ENCODE measurements at regions not wholly inside any gene's neighbourhood (a gene's known extent, or its start where the extent isn't known, plus 50 kb on each side); places are given as distances from the start of the nearest gene placed in this dataset.
A peak's percentile ranks its signal among the peaks of the same experiment; 100 is the strongest.

DNA sequence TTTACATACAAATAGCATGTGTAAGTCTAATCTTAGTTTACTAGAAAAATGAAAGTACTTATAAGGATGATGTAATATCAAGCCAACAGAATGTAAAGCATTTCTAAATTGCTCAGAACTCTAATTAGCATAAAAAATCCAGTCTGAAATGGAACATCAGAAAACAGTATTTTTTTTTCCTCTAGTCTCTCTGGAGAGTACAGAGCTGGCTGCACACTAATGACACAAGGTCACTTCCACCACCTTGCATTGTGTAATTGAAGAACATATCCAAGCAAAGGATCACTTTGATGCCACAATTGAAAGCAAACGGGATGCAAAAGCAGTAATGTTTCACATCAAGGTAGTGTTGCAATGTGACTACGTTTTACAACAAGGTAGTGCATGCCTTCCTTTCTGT is 548.0 kb upstream of the LUZP2 start:
- Histone ChIP-seq H3K4me3 (no peak overlapping the region), H3K4me1 (replicated peaks in 1 of 2) (peaks cover 9 to 19% of the 10 kb centered on the region in 2 donors), H3K27ac (no peak overlapping the region)
- WGBS, 10 experiments, result 53 to 90% (median 72%) methylated on average over 1 to 2 of the region's 2 CpGs; no CpG with 5 or more reads in 4 of the 10 experiments
- peak in 6 of 8 experiments; percentile 19 to 92 (median 68) for ATAC-seq (replicated peaks in 6 of 8)
- in situ Hi-C loops (cut with MboI; ENCODE audit: low pct_unique_long_range_greater_than_20kb in 2 of 9, low sequenced_read_pairs in 9 of 9, unreplicated experiment in 9 of 9), result no loop called here

DNA sequence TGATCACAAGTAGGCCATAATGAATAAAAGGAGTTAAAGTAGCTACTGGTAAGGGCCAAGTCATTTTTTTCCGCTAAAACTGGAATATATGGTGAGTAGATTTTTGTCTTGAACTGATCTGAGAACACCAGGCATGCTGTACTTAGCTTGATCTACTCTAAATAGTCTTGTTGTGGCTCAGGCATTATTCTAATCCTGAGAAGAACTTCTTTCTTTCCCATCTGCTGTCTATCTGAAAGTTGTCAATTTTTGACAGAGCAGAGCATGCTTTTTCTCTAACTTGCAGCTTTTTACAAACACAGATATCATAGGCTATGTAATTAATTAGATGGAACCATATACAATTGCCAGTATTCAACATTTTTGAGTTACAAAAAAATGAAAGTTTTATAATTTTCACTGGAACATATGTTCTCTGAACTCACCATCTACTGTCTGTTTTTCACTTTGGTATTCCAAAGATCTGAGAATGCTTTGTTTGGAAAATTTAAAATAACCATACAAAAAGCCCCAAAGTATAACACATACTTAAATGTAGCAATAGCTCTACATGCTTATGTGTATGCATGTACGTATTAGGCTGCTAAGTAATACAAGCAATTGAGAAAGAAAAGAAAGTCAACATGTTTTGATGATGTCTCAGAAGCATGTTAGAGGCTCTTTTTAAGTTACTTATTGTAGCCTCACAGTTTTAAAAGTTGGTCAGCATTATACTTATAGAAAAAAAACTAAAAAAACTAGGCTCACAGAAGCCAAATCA is 542.7 kb upstream of the LUZP2 start:
- WGBS, 10 experiments, result 67 to 100% (median 89%) methylated on average over 1 to 2 of the region's 2 CpGs; no CpG with 5 or more reads in 2 of the 10 experiments
- ATAC-seq (replicated peaks in 6 of 8), result no peak
- Histone ChIP-seq H3K4me3 (no peak overlapping the region), H3K4me1 (replicated peaks in 1 of 2) (peaks cover 3% of the 10 kb centered on the region in 2 donors), H3K27ac (no peak overlapping the region)
- in situ Hi-C loops (cut with MboI; ENCODE audit: low pct_unique_long_range_greater_than_20kb in 2 of 9, low sequenced_read_pairs in 9 of 9, unreplicated experiment in 9 of 9), result no loop called here

DNA sequence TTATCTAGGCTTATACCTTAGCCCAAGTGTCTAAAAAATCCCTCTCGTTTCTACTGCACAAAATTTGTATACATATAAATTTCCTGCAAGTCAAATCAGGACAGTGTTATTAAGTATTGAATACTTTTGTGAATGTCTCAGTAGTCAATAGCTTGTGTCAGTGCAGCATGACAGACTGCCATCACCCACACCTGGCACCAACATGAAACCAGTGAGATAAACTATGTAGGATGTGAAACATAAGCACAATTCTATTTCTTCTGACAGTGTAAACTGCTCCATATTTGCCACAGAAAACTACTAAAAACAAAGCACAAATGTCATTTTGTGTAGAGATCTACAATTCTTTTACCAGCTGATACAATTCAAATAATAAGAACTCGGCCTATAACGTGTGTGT is 542.1 kb upstream of the LUZP2 start:
- 40 to 90% (median 78%) methylated on average over 1 to 2 of the region's 3 CpGs; no CpG with 5 or more reads in 1 of the 10 experiments for WGBS, 10 experiments
- in situ Hi-C loops (cut with MboI; ENCODE audit: low pct_unique_long_range_greater_than_20kb in 2 of 9, low sequenced_read_pairs in 9 of 9, unreplicated experiment in 9 of 9), result no loop called here
- H3K27ac ChIP-seq, result no peak overlapping the region
- no peaks in the 10 kb centered on the region for H3K4me1 ChIP-seq (replicated peaks in 1 of 2)
- H3K4me3 ChIP-seq, result no peak overlapping the region
- no peak for ATAC-seq (replicated peaks in 6 of 8)

DNA sequence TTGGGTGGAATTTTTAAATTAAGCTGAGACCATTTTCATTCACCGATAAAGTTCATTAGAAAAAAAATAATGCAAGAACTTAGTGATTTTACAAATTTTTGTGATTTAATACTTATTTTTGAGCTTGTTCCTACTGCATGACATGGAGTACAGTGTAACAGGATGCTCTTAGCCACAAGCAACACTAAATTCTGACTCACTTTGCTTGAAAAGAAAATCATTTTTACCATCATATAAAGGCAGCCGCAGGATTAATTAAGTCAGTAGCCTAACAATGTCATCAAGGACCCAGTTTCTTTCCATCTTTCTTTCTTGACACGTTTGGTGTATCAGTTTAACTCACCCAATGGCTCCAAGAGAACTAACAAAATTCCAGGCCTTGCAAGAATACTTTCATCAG is 540.3 kb upstream of the LUZP2 start:
- peaks cover 0 to 2% of the 10 kb centered on the region in 2 donors for H3K4me1 ChIP-seq (replicated peaks in 1 of 2)
- no peak overlapping the region for H3K4me3 ChIP-seq
- in situ Hi-C loops (cut with MboI; ENCODE audit: low pct_unique_long_range_greater_than_20kb in 2 of 9, low sequenced_read_pairs in 9 of 9, unreplicated experiment in 9 of 9), result no loop called here
- no peak overlapping the region for H3K27ac ChIP-seq
- 0 to 100% (median 78%) methylated on average over 1 to 3 of the region's 3 CpGs for WGBS, 10 experiments
- ATAC-seq (replicated peaks in 6 of 8), result no peak

DNA sequence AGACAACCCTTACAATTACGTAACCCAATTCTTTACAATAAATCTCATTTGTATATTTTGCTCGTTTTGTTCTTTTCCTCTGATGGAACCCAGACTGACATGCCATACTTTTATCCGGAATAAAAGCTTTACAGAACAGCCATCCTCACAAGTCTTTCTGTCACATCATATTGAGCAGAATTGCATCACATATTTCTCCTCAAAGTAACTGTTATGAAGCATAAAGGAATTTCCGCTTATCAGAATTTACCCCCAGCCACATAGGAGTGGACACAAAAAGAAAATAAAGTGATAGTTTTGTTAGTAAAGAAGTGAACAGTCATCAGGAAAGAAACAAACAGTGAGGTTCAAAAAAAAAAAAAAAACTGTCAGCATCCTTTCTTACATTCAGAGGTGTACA is 539.5 kb upstream of the LUZP2 start:
- peaks cover 0 to 2% of the 10 kb centered on the region in 2 donors for H3K4me1 ChIP-seq (replicated peaks in 1 of 2)
- WGBS, 10 experiments, result 59 to 100% (median 81%) methylated on average over 2 to 4 of the region's 4 CpGs
- H3K27ac ChIP-seq, result no peak overlapping the region
- H3K4me3 ChIP-seq, result no peak overlapping the region
- ATAC-seq (replicated peaks in 6 of 8), result no peak
- in situ Hi-C loops (cut with MboI; ENCODE audit: low pct_unique_long_range_greater_than_20kb in 2 of 9, low sequenced_read_pairs in 9 of 9, unreplicated experiment in 9 of 9), result no loop called here

DNA sequence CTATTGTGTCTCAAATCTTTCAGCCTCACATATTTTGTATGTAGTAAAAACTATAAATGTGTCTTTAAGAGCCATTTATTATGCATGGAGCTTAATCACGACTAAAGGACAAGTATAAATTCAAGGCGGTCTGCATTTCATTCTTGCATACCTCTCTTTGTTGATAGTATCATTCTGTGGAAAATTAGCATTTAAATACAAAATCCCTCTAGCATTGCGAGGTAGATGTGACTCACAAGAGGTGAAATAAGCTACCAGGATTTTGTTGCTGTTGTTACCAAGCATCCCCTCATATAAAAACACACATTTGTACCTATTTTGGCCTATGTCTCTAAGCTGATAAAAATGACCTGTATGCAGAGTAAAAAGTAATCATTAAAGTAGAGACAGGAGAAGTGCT is 537.4 kb upstream of the LUZP2 start:
- Histone ChIP-seq H3K4me3 (no peak overlapping the region), H3K4me1 (replicated peaks in 1 of 2) (peaks cover 0 to 2% of the 10 kb centered on the region in 2 donors), H3K27ac (no peak overlapping the region)
- in situ Hi-C loops (cut with MboI; ENCODE audit: low pct_unique_long_range_greater_than_20kb in 2 of 9, low sequenced_read_pairs in 9 of 9, unreplicated experiment in 9 of 9), result no loop called here
- ATAC-seq (replicated peaks in 6 of 8), result peak in 4 of 8 experiments; percentile 46 to 81 (median 62)
- 0 to 40% (median 10%) methylated on average over 1 to 3 of the region's 3 CpGs; no CpG with 5 or more reads in 2 of the 10 experiments for WGBS, 10 experiments

DNA sequence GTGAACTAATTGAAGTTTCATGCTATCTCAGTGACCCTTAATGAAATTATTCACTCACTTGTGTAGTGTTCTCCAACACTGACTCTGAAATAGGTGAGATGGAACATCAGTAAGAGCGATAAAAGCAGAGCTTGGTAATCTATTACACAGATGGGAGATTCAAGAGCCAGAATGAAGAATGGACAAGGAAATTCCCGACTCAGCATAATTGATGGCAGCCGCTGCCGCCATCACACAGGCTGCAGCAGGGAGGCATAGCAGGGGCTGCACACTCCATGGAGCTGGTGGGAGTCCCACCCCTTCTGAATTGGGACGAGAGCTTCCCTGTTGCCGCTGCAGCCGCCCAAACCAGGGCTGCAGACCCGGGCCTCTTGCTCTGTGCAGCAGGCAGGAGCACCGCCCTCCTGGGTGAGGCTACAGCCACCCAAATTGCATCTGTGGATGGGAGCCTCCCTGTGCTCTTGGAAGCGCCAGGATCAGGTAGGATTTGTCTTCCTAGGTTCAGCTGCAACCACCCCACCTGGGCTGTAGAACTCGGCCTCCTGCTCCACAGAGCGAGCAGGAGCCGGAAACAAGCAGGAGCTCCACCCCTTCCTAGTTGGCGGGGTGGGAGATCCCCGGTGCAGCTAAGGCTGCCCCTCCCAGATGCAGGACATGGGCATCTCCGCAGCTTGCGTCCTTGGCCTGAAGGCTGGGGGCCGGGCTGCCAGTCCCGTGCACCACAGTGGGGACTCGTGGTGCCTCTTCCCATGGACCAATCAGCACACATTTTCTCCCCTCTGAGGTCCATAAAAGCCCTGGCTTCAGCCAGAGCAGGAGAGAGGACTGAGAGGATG is 535.1 kb upstream of the LUZP2 start:
- peaks cover 0 to 2% of the 10 kb centered on the region in 2 donors for H3K4me1 ChIP-seq (replicated peaks in 1 of 2)
- in situ Hi-C loops (cut with MboI; ENCODE audit: low pct_unique_long_range_greater_than_20kb in 2 of 9, low sequenced_read_pairs in 9 of 9, unreplicated experiment in 9 of 9), result no loop called here
- no peak overlapping the region for H3K27ac ChIP-seq
- H3K4me3 ChIP-seq, result no peak overlapping the region
- 50 to 100% (median 75%) methylated on average over 1 to 7 of the region's 20 CpGs; no CpG with 5 or more reads in 3 of the 10 experiments for WGBS, 10 experiments
- ATAC-seq (replicated peaks in 6 of 8), result no peak

DNA sequence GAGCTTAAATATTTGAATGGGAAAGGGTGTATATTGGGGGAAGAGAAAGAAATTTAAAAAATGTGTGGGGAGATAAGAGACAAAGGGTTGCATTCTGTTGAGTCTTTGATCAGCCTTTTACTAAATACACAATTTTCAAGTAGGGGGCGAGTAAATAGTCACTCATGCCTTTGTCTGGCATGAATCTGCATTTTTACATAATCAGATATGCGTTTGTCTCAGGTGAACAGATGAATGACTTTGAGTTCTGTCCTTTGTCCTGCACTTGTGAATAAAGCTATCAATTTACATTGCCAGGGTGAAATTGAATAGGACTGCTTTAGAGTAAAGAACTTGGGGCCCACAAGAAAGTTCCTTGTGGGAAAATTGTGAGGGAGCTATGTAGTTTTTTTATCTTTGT is 523.6 kb upstream of the LUZP2 start:
- WGBS, 10 experiments, result 0 to 67% (median 40%) methylated on average over 1 to 2 of the region's 2 CpGs; no CpG with 5 or more reads in 5 of the 10 experiments
- in situ Hi-C loops (cut with MboI; ENCODE audit: low pct_unique_long_range_greater_than_20kb in 2 of 9, low sequenced_read_pairs in 9 of 9, unreplicated experiment in 9 of 9), result no loop called here
- ATAC-seq (replicated peaks in 6 of 8), result no peak
- Histone ChIP-seq H3K27ac (no peak overlapping the region), H3K4me3 (no peak overlapping the region), H3K4me1 (replicated peaks in 1 of 2) (peaks cover 0 to 4% of the 10 kb centered on the region in 2 donors)

DNA sequence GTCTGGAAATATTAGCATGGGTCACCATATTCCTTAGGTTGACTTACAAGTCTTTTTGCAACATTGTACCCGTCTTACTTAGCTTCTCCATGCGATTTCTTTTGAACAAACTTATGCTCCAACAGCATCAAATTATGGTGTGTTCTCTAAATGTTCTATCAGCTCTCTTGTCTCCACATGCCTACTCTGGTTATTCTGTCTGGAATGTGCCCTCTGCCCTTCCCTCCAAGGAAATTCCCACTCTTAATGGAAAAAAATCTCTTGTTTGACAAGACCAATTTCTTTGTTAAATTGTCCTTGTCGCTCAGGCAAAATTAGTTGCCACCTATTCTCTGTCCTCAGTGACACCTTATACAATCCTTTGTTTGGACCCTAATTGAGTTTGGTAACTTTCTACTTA is 522.8 kb upstream of the LUZP2 start:
- Histone ChIP-seq H3K4me1 (replicated peaks in 1 of 2) (peaks cover 0 to 4% of the 10 kb centered on the region in 2 donors), H3K27ac (no peak overlapping the region), H3K4me3 (no peak overlapping the region)
- in situ Hi-C loops (cut with MboI; ENCODE audit: low pct_unique_long_range_greater_than_20kb in 2 of 9, low sequenced_read_pairs in 9 of 9, unreplicated experiment in 9 of 9), result no loop called here
- no peak for ATAC-seq (replicated peaks in 6 of 8)
- WGBS, 10 experiments, result 6 to 100% (median 71%) methylated on average over 1 to 3 of the region's 3 CpGs; no CpG with 5 or more reads in 3 of the 10 experiments

DNA sequence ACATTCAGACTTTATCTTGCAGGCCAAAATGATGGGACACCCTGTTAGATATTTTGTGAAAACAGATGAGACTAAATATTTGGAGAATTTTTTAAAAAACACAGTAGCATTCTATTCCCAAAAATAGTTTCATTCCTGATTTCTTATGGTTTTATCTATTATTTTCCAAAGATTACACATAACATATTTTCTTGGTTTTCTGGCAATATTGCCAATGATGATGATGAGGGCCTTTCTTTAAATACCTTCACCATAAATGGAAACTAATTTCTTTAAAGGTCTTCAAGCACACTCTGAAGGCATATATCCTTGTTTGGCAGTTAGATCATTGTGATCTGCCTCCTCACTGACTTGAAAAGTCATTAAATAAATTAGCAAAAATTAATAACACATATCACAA is 522.3 kb upstream of the LUZP2 start:
- H3K4me1 ChIP-seq (replicated peaks in 1 of 2), result peaks cover 0 to 4% of the 10 kb centered on the region in 2 donors
- H3K4me3 ChIP-seq, result no peak overlapping the region
- in situ Hi-C loops (cut with MboI; ENCODE audit: low pct_unique_long_range_greater_than_20kb in 2 of 9, low sequenced_read_pairs in 9 of 9, unreplicated experiment in 9 of 9), result no loop called here
- no peak overlapping the region for H3K27ac ChIP-seq
- ATAC-seq (replicated peaks in 6 of 8), result no peak

DNA sequence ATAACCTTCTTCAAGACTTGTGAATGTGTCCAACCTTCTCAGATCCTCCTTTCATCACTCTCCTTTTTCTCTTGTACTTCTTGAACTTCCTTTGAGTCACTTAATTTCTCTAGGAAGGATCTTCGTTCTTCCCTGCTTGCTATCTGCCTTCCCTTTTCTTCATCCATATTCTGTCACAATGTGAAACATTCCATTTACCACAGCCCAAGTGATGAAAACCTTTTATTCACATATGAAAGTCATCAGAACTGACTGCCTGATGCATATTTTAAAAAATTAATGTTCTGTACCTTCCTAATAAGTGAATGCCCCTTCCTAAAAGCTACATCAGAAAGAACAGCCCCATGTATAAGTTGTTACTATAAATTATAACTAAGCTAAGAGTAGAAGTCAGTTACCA is 520.4 kb upstream of the LUZP2 start:
- Histone ChIP-seq H3K4me1 (replicated peaks in 1 of 2) (peaks cover 0 to 4% of the 10 kb centered on the region in 2 donors), H3K4me3 (no peak overlapping the region), H3K27ac (no peak overlapping the region)
- ATAC-seq (replicated peaks in 6 of 8), result no peak
- in situ Hi-C loops (cut with MboI; ENCODE audit: low pct_unique_long_range_greater_than_20kb in 2 of 9, low sequenced_read_pairs in 9 of 9, unreplicated experiment in 9 of 9), result no loop called here
- 0 to 100% (median 43%) methylated on average over 1 of the region's 1 CpG for WGBS, 10 experiments

DNA sequence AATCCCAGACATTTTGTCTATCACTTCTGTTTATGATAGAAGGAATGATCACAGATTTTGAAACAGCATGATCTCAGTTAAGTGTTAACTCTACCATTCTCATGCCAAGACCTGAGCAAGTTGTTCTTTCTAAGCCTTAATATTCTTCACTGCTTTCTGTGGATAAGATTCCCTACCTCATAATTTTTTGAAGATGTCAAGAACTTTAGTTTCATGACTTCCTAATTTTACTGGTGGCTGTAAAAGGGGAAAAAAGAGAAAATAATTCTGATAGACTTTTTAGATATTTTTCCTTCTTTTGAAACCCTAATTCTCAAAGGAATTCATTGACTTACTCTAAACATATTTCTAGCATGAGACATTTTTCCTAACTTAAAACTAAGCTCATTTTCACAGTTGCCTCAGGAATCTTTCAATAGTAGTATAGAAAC is 520.0 kb upstream of the LUZP2 start:
- no peak overlapping the region for H3K4me3 ChIP-seq
- ATAC-seq (replicated peaks in 6 of 8), result no peak
- H3K27ac ChIP-seq, result no peak overlapping the region
- H3K4me1 ChIP-seq (replicated peaks in 1 of 2), result peaks cover 0 to 4% of the 10 kb centered on the region in 2 donors
- in situ Hi-C loops (cut with MboI; ENCODE audit: low pct_unique_long_range_greater_than_20kb in 2 of 9, low sequenced_read_pairs in 9 of 9, unreplicated experiment in 9 of 9), result no loop called here

DNA sequence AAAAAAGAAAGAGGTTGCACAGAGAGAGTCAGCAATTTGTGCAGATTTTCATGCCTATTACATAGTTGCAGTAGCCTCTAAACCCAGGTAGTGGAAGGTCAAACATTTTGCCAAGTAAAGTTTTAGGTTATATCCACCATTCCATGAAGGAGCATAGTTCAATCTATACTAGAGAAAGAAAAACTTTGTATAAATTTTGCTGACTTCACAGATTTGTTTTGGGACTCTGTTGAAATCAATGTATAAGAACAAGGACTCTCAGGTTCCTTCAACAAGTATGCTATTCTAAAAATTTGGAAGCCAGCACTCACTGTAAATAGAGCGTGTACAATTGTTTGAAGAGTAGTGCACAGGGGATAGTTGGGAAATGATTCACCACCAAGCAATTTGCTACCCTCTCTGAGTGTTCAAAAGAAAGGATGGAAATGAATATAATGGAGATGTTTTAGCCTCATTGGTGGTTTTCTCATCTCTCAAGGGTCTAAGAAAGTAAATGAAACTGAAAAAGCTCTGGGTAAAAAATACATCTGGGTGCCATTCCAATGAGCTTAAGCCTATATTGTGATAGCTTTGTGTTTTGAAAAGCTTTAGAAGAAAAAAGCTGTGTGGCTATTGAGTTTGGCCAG is 508.4 kb upstream of the LUZP2 start:
- ATAC-seq (replicated peaks in 6 of 8), result peak in 1 of 8 experiments; percentile 37
- Histone ChIP-seq H3K27ac (no peak overlapping the region), H3K4me3 (no peak overlapping the region), H3K4me1 (replicated peaks in 1 of 2) (peaks cover 0 to 7% of the 10 kb centered on the region in 2 donors)
- in situ Hi-C loops (cut with MboI; ENCODE audit: low pct_unique_long_range_greater_than_20kb in 2 of 9, low sequenced_read_pairs in 9 of 9, unreplicated experiment in 9 of 9), result no loop called here
- WGBS, 10 experiments, result 43 to 100% (median 80%) methylated on average over 1 of the region's 1 CpG; no CpG with 5 or more reads in 1 of the 10 experiments

Data from motor neuron (in vitro differentiated cells).